Tibial nerve (tissue), 4 donors: ENCODE measurements at regions not wholly inside any gene's neighbourhood (a gene's known extent, or its start where the extent isn't known, plus 50 kb on each side); places are given as distances from the start of the nearest gene placed in this dataset.
A peak's percentile ranks its signal among the peaks of the same experiment; 100 is the strongest.

ENCODE experiments used
- DNase-seq, 2 donors: peaks; one replicate each; pipeline ENCODE4 v3.0.0-alpha.2; 2019; ENCODE audit warnings: low spot score in 2 of 2
- H3K27ac ChIP-seq, 4 donors: fragments of 200-600 bp; sonication (generic) in 3 of 4; one replicate each; pipeline ENCODE4 v1.5.1; 2017 to 2019; ENCODE audit warnings: mild to moderate bottlenecking in 1 of 4
- H3K27me3 ChIP-seq, 2 donors: fragments of 200-600 bp; sonication (generic) in 1 of 2; one replicate each; pipeline versions ENCODE4 v1.5.1 to v1.6.0; 2017 to 2019
- H3K36me3 ChIP-seq, 3 donors: fragments of 200-600 bp; sonication (generic); one replicate each; pipeline ENCODE4 v1.5.1; 2018 to 2019
- H3K4me1 ChIP-seq, 4 donors: fragments of 200-600 bp; sonication (generic) in 3 of 4; one replicate each; pipeline ENCODE4 v1.5.1; 2017 to 2019
- H3K4me3 ChIP-seq, 4 donors: fragments of 200-600 bp; sonication (generic) in 3 of 4; one replicate each; pipeline ENCODE4 v1.5.1; 2017 to 2019; ENCODE audit warnings: mild to moderate bottlenecking in 1 of 4, moderate library complexity in 1 of 4
- H3K9me3 ChIP-seq, 4 donors: fragments of 200-600 bp; sonication (generic) in 3 of 4; one replicate each; pipeline ENCODE4 v1.5.1; 2017 to 2019
- EP300 ChIP-seq, 2 donors: sonication (generic); formaldehyde crosslinking; IDR thresholded peaks; one replicate each; pipeline ENCODE4 v1.6.1; 2017; ENCODE audit warnings: antibody characterized with exemption in 2 of 2, mild to moderate bottlenecking in 1 of 2
- POLR2A ChIP-seq, 2 donors: fragments of 450-650 bp; IDR thresholded peaks; one replicate each; pipeline ENCODE4 v1.6.1; 2017; ENCODE audit warnings: antibody characterized with exemption in 2 of 2, mild to moderate bottlenecking in 2 of 2, moderate library complexity in 2 of 2
- WGBS, 2 donors: methylation state at CpG; one replicate each; pipeline ENCODE4 v1.1.5; 2018; 5-methylcytosine and 5-hydroxymethylcytosine counted together
- TF ChIP-seq, protein P1 (sequence below), 5 experiments: fragments of 200-600 bp in 3 of 5; fragments of 450-650 bp in 2 of 5; sonication (generic) in 3 of 5; IDR thresholded peaks; one replicate each; pipeline ENCODE4 v1.5.1; 2016 to 2019; ENCODE audit warnings: antibody characterized with exemption in 5 of 5, mild to moderate bottlenecking in 3 of 5, moderate library complexity in 2 of 5

DNA sequence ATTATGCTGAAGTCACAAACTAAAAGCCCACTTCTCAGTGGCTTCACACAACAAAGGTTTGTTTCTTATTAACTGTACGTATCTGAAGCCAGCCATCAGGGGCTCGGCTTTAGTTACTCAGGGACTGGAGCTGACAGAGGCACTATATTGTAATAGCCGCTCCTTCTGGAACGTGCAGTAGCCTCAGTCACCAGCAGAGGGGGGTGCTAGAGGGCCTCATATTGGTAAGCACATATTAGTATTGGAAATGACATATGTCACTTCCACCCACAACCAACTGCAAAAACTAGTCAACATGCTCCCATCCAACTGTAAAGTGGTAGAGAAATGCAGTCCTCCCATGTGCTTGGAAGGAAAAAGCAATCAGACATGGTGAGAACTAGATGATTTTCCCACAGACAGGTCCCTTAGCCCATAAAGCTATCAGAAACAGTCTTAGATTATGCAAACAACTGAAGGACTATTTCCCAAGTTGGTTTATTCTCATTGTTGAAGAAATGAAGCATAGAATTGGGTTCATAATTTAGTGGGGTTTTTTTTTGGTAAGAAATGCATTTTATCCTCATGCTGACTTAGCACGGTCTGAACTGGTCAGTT lies 183.6 kb upstream of the G2E3 start:
- no peak overlapping the region for H3K4me3 ChIP-seq
- no peaks in the 10 kb centered on the region for H3K27me3 ChIP-seq
- TF ChIP-seq POLR2A (IDR thresholded peaks at IDR 0.05) = no peak
- TF ChIP-seq, protein P1, sequence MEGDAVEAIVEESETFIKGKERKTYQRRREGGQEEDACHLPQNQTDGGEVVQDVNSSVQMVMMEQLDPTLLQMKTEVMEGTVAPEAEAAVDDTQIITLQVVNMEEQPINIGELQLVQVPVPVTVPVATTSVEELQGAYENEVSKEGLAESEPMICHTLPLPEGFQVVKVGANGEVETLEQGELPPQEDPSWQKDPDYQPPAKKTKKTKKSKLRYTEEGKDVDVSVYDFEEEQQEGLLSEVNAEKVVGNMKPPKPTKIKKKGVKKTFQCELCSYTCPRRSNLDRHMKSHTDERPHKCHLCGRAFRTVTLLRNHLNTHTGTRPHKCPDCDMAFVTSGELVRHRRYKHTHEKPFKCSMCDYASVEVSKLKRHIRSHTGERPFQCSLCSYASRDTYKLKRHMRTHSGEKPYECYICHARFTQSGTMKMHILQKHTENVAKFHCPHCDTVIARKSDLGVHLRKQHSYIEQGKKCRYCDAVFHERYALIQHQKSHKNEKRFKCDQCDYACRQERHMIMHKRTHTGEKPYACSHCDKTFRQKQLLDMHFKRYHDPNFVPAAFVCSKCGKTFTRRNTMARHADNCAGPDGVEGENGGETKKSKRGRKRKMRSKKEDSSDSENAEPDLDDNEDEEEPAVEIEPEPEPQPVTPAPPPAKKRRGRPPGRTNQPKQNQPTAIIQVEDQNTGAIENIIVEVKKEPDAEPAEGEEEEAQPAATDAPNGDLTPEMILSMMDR (IDR thresholded peaks at IDR 0.05) = peak; percentile 38 to 66 (median 63)
- 37 to 48% methylated on average over 5 of the region's 5 CpGs for WGBS, 2 donors
- no peaks in the 10 kb centered on the region for H3K9me3 ChIP-seq
- H3K27ac ChIP-seq = no peak overlapping the region
- H3K36me3 ChIP-seq = no peaks in the 10 kb centered on the region
- peak; percentile 42 to 74 for DNase-seq
- no peaks in the 10 kb centered on the region for H3K4me1 ChIP-seq

- TF ChIP-seq EP300 (IDR thresholded peaks at IDR 0.05) (no peak), POLR2A (IDR thresholded peaks at IDR 0.05) (no peak)
- TF ChIP-seq, protein P1 (IDR thresholded peaks at IDR 0.05) = no peak
- H3K27me3 ChIP-seq = no peaks in the 10 kb centered on the region
Observed at GRCh38 chr14:30381861-30382480, 177.0 kb upstream of the G2E3 start.

DNA sequence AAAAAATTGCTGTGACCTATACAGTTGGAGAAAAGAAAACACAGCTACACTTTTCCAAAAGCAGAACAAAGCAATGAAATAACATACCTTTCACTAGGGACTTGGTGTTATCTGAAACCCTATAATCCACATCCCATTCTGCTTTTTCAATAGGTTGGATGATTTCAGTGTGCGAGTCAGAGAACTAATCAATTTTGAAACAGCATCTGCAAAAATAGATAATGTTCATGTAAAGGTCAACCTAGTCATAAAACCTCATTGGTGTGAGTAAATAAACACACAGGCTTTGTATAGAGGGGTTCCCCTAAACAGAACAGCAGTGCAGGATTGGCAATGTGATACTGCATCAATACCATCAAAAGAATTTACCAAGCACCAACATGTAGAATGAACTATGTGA lies 173.0 kb upstream of the G2E3 start:
- TF ChIP-seq EP300 (IDR thresholded peaks at IDR 0.05) = no peak
- no peak for TF ChIP-seq POLR2A (IDR thresholded peaks at IDR 0.05)
- TF ChIP-seq, protein P1 (IDR thresholded peaks at IDR 0.05) = no peak
- no peaks in the 10 kb centered on the region for H3K27me3 ChIP-seq
- no peak overlapping the region for H3K4me3 ChIP-seq
- H3K27ac ChIP-seq = no peak overlapping the region
- H3K9me3 ChIP-seq = no peaks in the 10 kb centered on the region
- H3K4me1 ChIP-seq = peaks cover 0 to 6% (median 3%) of the 10 kb centered on the region in 4 donors
- H3K36me3 ChIP-seq = no peaks in the 10 kb centered on the region
- no peak for DNase-seq
- 76 to 83% methylated on average over 1 of the region's 1 CpG for WGBS, 2 donors

More at GRCh38 chr14:30381861-30382480, 177.0 kb upstream of the G2E3 start:
- no peaks in the 10 kb centered on the region for H3K36me3 ChIP-seq
- WGBS, 2 donors = 53 to 58% methylated on average over 2 of the region's 2 CpGs
- no peak overlapping the region for H3K4me3 ChIP-seq
- H3K27ac ChIP-seq = no peak overlapping the region
- H3K4me1 ChIP-seq = no peaks in the 10 kb centered on the region
- no peaks in the 10 kb centered on the region for H3K9me3 ChIP-seq
- no peak for DNase-seq

- H3K4me1 ChIP-seq = peaks cover 0 to 6% (median 3%) of the 10 kb centered on the region in 4 donors
Observed at GRCh38 chr14:30387871-30388270, 171.1 kb upstream of the G2E3 start.

More at GRCh38 chr14:30387871-30388270, 171.1 kb upstream of the G2E3 start:
- H3K36me3 ChIP-seq = no peaks in the 10 kb centered on the region
- 55 to 64% methylated on average over 3 of the region's 3 CpGs for WGBS, 2 donors
- no peak overlapping the region for H3K27ac ChIP-seq
- no peaks in the 10 kb centered on the region for H3K27me3 ChIP-seq
- TF ChIP-seq EP300 (IDR thresholded peaks at IDR 0.05) (no peak), POLR2A (IDR thresholded peaks at IDR 0.05) (no peak)
- TF ChIP-seq, protein P1 (IDR thresholded peaks at IDR 0.05) = no peak
- no peak overlapping the region for H3K4me3 ChIP-seq
- no peaks in the 10 kb centered on the region for H3K9me3 ChIP-seq
- DNase-seq = no peak
